SKM-1 (cell line): ENCODE measurements at regions not wholly inside any gene's neighbourhood (a gene's known extent, or its start where the extent isn't known, plus 50 kb on each side); places are given as distances from the start of the nearest gene placed in this dataset.
"Not testable (repeated sequence)": the region's sequence is repeated elsewhere in the genome, so short reads cannot be mapped to it uniquely, and the experiment has no call there.

Experiments
- DNase-seq: peaks from one replicate; lab custom pipeline; 2025; ENCODE audit not compliant: unreplicated experiment; lab: John Stamatoyannopoulos, UW

- not testable (repeated sequence) for DNase-seq
Observed at GRCh38 chrX:35221391-35221790, 278.8 kb downstream of the FAM47B start.

GRCh38 chrX:35244088-35244741, 301.6 kb downstream of the FAM47B start:
- DNase-seq, result no peak

GRCh38 chrX:35244796-35245508, 302.4 kb downstream of the FAM47B start:
- no peak for DNase-seq

- no peak for DNase-seq
Observed at GRCh38 chrX:35251226-35251625, 308.6 kb downstream of the FAM47B start.

- no peak for DNase-seq
Observed at GRCh38 chrX:35276115-35276514, 333.5 kb downstream of the FAM47B start.

GRCh38 chrX:35285289-35285962, 342.8 kb downstream of the FAM47B start:
- no peak for DNase-seq

- no peak for DNase-seq
Observed at GRCh38 chrX:35288657-35289056, 346.1 kb downstream of the FAM47B start.

- no peak for DNase-seq
Observed at GRCh38 chrX:35289952-35290351, 347.4 kb downstream of the FAM47B start.

GRCh38 chrX:35291013-35291412, 348.4 kb downstream of the FAM47B start:
- DNase-seq, result no peak

- no peak for DNase-seq
Observed at GRCh38 chrX:35292522-35292921, 349.9 kb downstream of the FAM47B start.

GRCh38 chrX:35305037-35305436, 362.4 kb downstream of the FAM47B start:
- DNase-seq, result not testable (repeated sequence)

- DNase-seq, result no peak
Observed at GRCh38 chrX:35339796-35340195, 397.2 kb downstream of the FAM47B start.

GRCh38 chrX:35340465-35340864, 397.9 kb downstream of the FAM47B start:
- no peak for DNase-seq

GRCh38 chrX:35351212-35351611, 408.6 kb downstream of the FAM47B start:
- no peak for DNase-seq

GRCh38 chrX:35351795-35352483, 409.3 kb downstream of the FAM47B start:
- DNase-seq, result no peak

- DNase-seq, result no peak
Observed at GRCh38 chrX:35357656-35358055, 415.1 kb downstream of the FAM47B start.

- DNase-seq, result no peak
Observed at GRCh38 chrX:35362866-35363265, 420.3 kb downstream of the FAM47B start.

- no peak for DNase-seq
Observed at GRCh38 chrX:35374116-35374515, 424.0 kb upstream of the MAGEB16 start.

GRCh38 chrX:35380808-35381700, 417.1 kb upstream of the MAGEB16 start:
- no peak for DNase-seq

- DNase-seq, result not testable (repeated sequence)
Observed at GRCh38 chrX:35381709-35382108, 416.4 kb upstream of the MAGEB16 start.

GRCh38 chrX:35382966-35383365, 415.2 kb upstream of the MAGEB16 start:
- no peak for DNase-seq
